ENCODE measurements at regions not wholly inside any gene's neighbourhood (a gene's known extent, or its start where the extent isn't known, plus 50 kb on each side); places are given as distances from the start of the nearest gene placed in this dataset.

- Histone ChIP-seq H3K18ac (ENCODE audit: extremely low read depth, low read length) (no peak overlapping the region), H3K79me1 (ENCODE audit: low read depth, low read length) (no peaks in the 10 kb centered on the region), H2BK20ac (ENCODE audit: low read length) (no peak overlapping the region), H3K23ac (ENCODE audit: insufficient read length) (no peak overlapping the region), H4K8ac (ENCODE audit: extremely low read depth, insufficient read depth, low read length) (no peak overlapping the region), H2BK5ac (ENCODE audit: low read depth, low read length) (no peak overlapping the region), H3K27me3 (replicated peaks in 1 of 4; ENCODE audit: control insufficient read depth in 3 of 4, extremely low read depth in 1 of 4, insufficient read depth in 3 of 4, low read length in 3 of 4) (peaks cover 0 to 1% (median 0%) of the 10 kb centered on the region in 4 experiments; a peak in 1 of 7 replicates), H2BK15ac (ENCODE audit: low read length) (no peak overlapping the region), H3K4ac (replicated peaks; ENCODE audit: insufficient read length, low read depth, low read length) (no peak overlapping the region), H3K9ac (replicated peaks in 1 of 4; ENCODE audit: extremely low read depth in 1 of 4, low read depth in 3 of 4, low read length in 3 of 4) (no peak overlapping the region), H3K4me1 (replicated peaks in 1 of 4; ENCODE audit: control insufficient read depth in 3 of 4, insufficient read depth in 4 of 4, low read length in 3 of 4) (no peaks in the 10 kb centered on the region), H4K20me1 (replicated peaks in 1 of 2; ENCODE audit: control insufficient read depth in 1 of 2, insufficient read depth in 2 of 2, low read length in 2 of 2) (no peaks in the 10 kb centered on the region), H3K9me3 (ENCODE audit: insufficient read depth in 2 of 2, low read depth in 1 of 2, low read length in 1 of 2) (no peaks in the 10 kb centered on the region; a peak in 1 of 4 replicates), H3K14ac (ENCODE audit: insufficient read length) (no peak overlapping the region), H2BK120ac (replicated peaks; ENCODE audit: low read depth, low read length) (no peak overlapping the region), H3K4me2 (ENCODE audit: insufficient read depth in 1 of 2, low read depth in 2 of 2, low read length in 2 of 2) (no peak overlapping the region), H2AFZ (ENCODE audit: low read length) (no peak overlapping the region), H3K27ac (ENCODE audit: low read depth, low read length) (no peak overlapping the region), H3K79me2 (ENCODE audit: control insufficient read depth in 1 of 2, insufficient read depth in 2 of 2, low read length in 2 of 2) (no peaks in the 10 kb centered on the region), H3K36me3 (ENCODE audit: control insufficient read depth in 2 of 4, insufficient read depth in 4 of 4, low read length in 3 of 4) (no peaks in the 10 kb centered on the region), H2BK12ac (ENCODE audit: low read depth, low read length) (no peak overlapping the region), H3K23me2 (ENCODE audit: low read depth, low read length) (no peaks in the 10 kb centered on the region), H2AK5ac (ENCODE audit: low read depth, low read length) (no peak overlapping the region), H4K91ac (replicated peaks; ENCODE audit: insufficient read length, low read length) (no peak overlapping the region), H4K5ac (ENCODE audit: insufficient read length, low read depth, low read length) (no peak overlapping the region), H3K4me3 (ENCODE audit: extremely low read depth in 1 of 4, insufficient read depth in 2 of 4, low read depth in 3 of 4, low read length in 4 of 4) (no peak overlapping the region), H3K56ac (replicated peaks; ENCODE audit: insufficient read length, low read depth, low read length) (no peak overlapping the region)
- TF ChIP-seq TCF12 (IDR thresholded peaks at IDR 0.05; ENCODE audit: low read depth, low read length) (no peak), SAP30 (IDR thresholded peaks at IDR 0.05; ENCODE audit: insufficient read depth, insufficient replicate concordance, low read length) (no peak), TEAD4 (IDR thresholded peaks at IDR 0.05; ENCODE audit: low read depth, low read length) (no peak), PHF8 (conservative IDR thresholded peaks at IDR 0.05; ENCODE audit: low read depth, low read length) (no peak), SP1 (IDR thresholded peaks at IDR 0.05; ENCODE audit: low read depth, low read length) (no peak), ASH2L (IDR thresholded peaks at IDR 0.05; ENCODE audit: low read length) (no peak), USF2 (IDR thresholded peaks at IDR 0.05; ENCODE audit: low read length) (no peak), ATF2 (IDR thresholded peaks at IDR 0.05; ENCODE audit: low read length) (no peak)
- 93% methylated on average over 2 of the region's 2 CpGs; no CpG with 5 or more reads in 1 of the 2 experiments for WGBS, 2 experiments (ENCODE audit: extremely low coverage in 1 of 2, insufficient coverage in 1 of 2, insufficient read length in 1 of 2, insufficient replicate concordance in 2 of 2, low coverage in 1 of 2, low lambda C conversion rate in 2 of 2, missing lambda C conversion rate in 1 of 2)
- FAIRE-seq, result no peak
- ChIA-PET POLR2A (ENCODE audit: partially characterized antibody) (no interaction called here), CTCF (ENCODE audit: partially characterized antibody) (interaction anchor here (1.1 to 2.0 kb wide), 6 partner anchors 9 to 101 kb away, joined by 3 to 6 read pairs (median 4); no protein-coding TSS in a partner anchor)
- DNase-seq (ENCODE audit: low read depth in 1 of 2, low spot score in 2 of 2), result no peak
These were observed 111.7 kb upstream of the CDH5 start for GRCh38 chr16:66254751-66255150.

Measured in H1 (cell line).